K562 (cell line): ENCODE measurements at regions not wholly inside any gene's neighbourhood (a gene's known extent, or its start where the extent isn't known, plus 50 kb on each side); places are given as distances from the start of the nearest gene placed in this dataset.

Experiments used
- ATAC-seq: fragments of 200-7000 bp; cut with Tn5 transposase; 3 replicates; pipeline ENCODE4 v1.9.1; 2020; ENCODE audit warnings: moderate library complexity
- BruUV-seq: library from RNA; stranded (reverse); fragments of 400-500 nt; replicated peaks from 2 replicates; lab custom pipeline; 2021; lab: Mats Ljungman, UMichigan
- CTCF ChIA-PET: fragments of 300-600 bp; formaldehyde crosslinking; extraction: SDS; loops from one replicate; lab custom pipeline; 2021; ENCODE audit warnings: low intra/inter-chr PET ratio; lab: Yijun Ruan, JAX
- POLR2A ChIA-PET: fragments of 300-600, 350-650 bp; sonication (Branson Sonifier 250); formaldehyde crosslinking; extraction: SDS; loops from one replicate; lab custom pipeline; 2021; ENCODE audit warnings: antibody characterized with exemption, inconsistent platforms; lab: Yijun Ruan, JAX
- DNase-seq, 4 experiments: peaks; one replicate each; pipeline versions ENCODE4 v3.0.0 to v3.0.0-alpha.2; 2011 to 2018; ENCODE audit warnings: low spot score in 3 of 4, mixed read lengths in 3 of 4; ENCODE audit errors: extremely low read depth in 1 of 4
- FAIRE-seq: peaks from 2 replicates; lab custom pipeline; 2011; peaks lifted over from hg19 to GRCh38; lab: Jason Lieb, UNC
- H2AFZ ChIP-seq: 2 replicates; pipeline ENCODE4 v1.6.0; 2011; ENCODE audit warnings: low read depth, low read length, control low read depth, inconsistent platforms
- H3K27ac ChIP-seq: fragments of 200-600 bp; 3 replicates; pipeline ENCODE4 v1.8.0; 2011; ENCODE audit warnings: low read depth, mild to moderate bottlenecking, control low read depth, inconsistent platforms, low read length, moderate library complexity, mixed read lengths; ENCODE audit errors: extremely low read depth
- H3K27me3 ChIP-seq, 2 experiments: fragments of 300-600 bp in 1 of 2; 2 replicates in 1 of 2; 3 replicates in 1 of 2; pipeline versions ENCODE4 v1.6.0 to v1.8.0; 2011; ENCODE audit warnings: inconsistent platforms in 2 of 2, low read length in 2 of 2, mild to moderate bottlenecking in 1 of 2, mixed read lengths in 1 of 2, moderate library complexity in 1 of 2; ENCODE audit not compliant: control insufficient read depth in 2 of 2, insufficient read depth in 2 of 2
- H3K36me3 ChIP-seq: fragments of 300-600 bp; 3 replicates; pipeline ENCODE4 v1.8.0; 2011; ENCODE audit warnings: mild to moderate bottlenecking, low read length, inconsistent platforms; ENCODE audit not compliant: control insufficient read depth, insufficient read depth
- H3K4me1 ChIP-seq, 2 experiments: fragments of 200-600 bp in 1 of 2; replicated peaks in 1 of 2; 2 replicates in 1 of 2; 3 replicates in 1 of 2; pipeline versions ENCODE4 v1.5.1 to v1.8.0; 2011; ENCODE audit warnings: inconsistent platforms in 2 of 2, low read length in 2 of 2, mild to moderate bottlenecking in 1 of 2, mixed read lengths in 1 of 2, moderate library complexity in 1 of 2; ENCODE audit not compliant: control insufficient read depth in 2 of 2, insufficient read depth in 2 of 2
- H3K4me2 ChIP-seq: 2 replicates; pipeline ENCODE4 v1.6.1; 2011; ENCODE audit warnings: low read length, control low read depth, inconsistent platforms, mixed read lengths; ENCODE audit not compliant: insufficient read depth
- H3K4me3 ChIP-seq: fragments of 200-600 bp; sonication (generic), shearing (Covaris generic); 2 replicates; pipeline ENCODE4 v1.5.1; 2016; ENCODE audit warnings: control low read depth, inconsistent platforms
- H3K79me2 ChIP-seq: fragments of 200-600 bp; 3 replicates; pipeline ENCODE4 v1.8.0; 2011; ENCODE audit warnings: low read length, inconsistent platforms; ENCODE audit not compliant: control insufficient read depth, insufficient read depth
- H3K9ac ChIP-seq, 2 experiments: 2 replicates each; pipeline versions ENCODE4 v1.6.0 to v1.6.1; 2011; ENCODE audit warnings: low read depth in 2 of 2, low read length in 2 of 2, control low read depth in 1 of 2, inconsistent platforms in 1 of 2, mild to moderate bottlenecking in 1 of 2, mixed read lengths in 1 of 2; ENCODE audit not compliant: insufficient read depth in 1 of 2
- H3K9me1 ChIP-seq: one replicate; pipeline ENCODE4 v1.6.0; 2011; ENCODE audit warnings: inconsistent platforms, mild to moderate bottlenecking, low read length, moderate library complexity; ENCODE audit not compliant: control insufficient read depth, insufficient read depth
- H3K9me3 ChIP-seq: replicated peaks from 2 replicates; pipeline ENCODE4 v1.5.1; 2011; ENCODE audit warnings: low read depth, low read length, inconsistent platforms; ENCODE audit not compliant: control insufficient read depth, insufficient read depth
- H4K20me1 ChIP-seq: replicated peaks from 2 replicates; pipeline ENCODE4 v1.6.1; 2011; ENCODE audit warnings: low read length, inconsistent platforms, mixed read lengths; ENCODE audit not compliant: control insufficient read depth, insufficient read depth
- ATF3 ChIP-seq, 2 experiments: fragments of 450-650 bp in 1 of 2; sonication (generic) in 1 of 2; formaldehyde crosslinking in 1 of 2; IDR thresholded peaks in 1 of 2; conservative IDR thresholded peaks in 1 of 2; 2 replicates each; pipeline versions ENCODE4 v1.6.1 to v1.8.1; 2016 to 2023; ENCODE audit warnings: mild to moderate bottlenecking in 2 of 2, moderate library complexity in 2 of 2, inconsistent platforms in 1 of 2, missing genetic modification reagents in 1 of 2
- BRD9 ChIP-seq: fragments of 450-650 bp; IDR thresholded peaks from 2 replicates; pipeline ENCODE4 v1.6.1; 2018; ENCODE audit warnings: low read depth; ENCODE audit not compliant: partially characterized antibody
- CBFA2T2 ChIP-seq: fragments of 450-650 bp; conservative IDR thresholded peaks from 2 replicates; pipeline ENCODE4 v1.6.1; 2017; ENCODE audit warnings: mild to moderate bottlenecking
- DIDO1 ChIP-seq: fragments of 450-650 bp; IDR thresholded peaks from 2 replicates; pipeline ENCODE4 v1.6.1; 2016; ENCODE audit warnings: low read depth, missing biosample characterization, missing genetic modification characterization
- DNMT1 ChIP-seq: fragments of 450-650 bp; IDR thresholded peaks from 2 replicates; pipeline ENCODE4 v1.6.1; 2016; ENCODE audit warnings: antibody characterized with exemption, mild to moderate bottlenecking
- HNRNPL ChIP-seq: fragments of 200-400 bp; formaldehyde crosslinking; IDR thresholded peaks from 2 replicates; pipeline ENCODE4 v1.6.1; 2017; ENCODE audit warnings: low read depth, mild to moderate bottlenecking, low read length
- PURB ChIP-seq: sonication (generic); formaldehyde crosslinking; IDR thresholded peaks from 2 replicates; pipeline ENCODE4 v1.9.0; 2021; ENCODE audit warnings: low read depth, mild to moderate bottlenecking, missing genetic modification reagents
- RB1 ChIP-seq: fragments of 450-650 bp; IDR thresholded peaks from 2 replicates; pipeline ENCODE4 v1.6.1; 2017; ENCODE audit warnings: low read depth, mild to moderate bottlenecking
- RBBP5 ChIP-seq: fragments of 200-600 bp; sonication (generic); IDR thresholded peaks from 2 replicates; pipeline ENCODE4 v1.6.1; 2012; ENCODE audit warnings: borderline replicate concordance, mild to moderate bottlenecking, low read length, control low read depth, inconsistent platforms; ENCODE audit not compliant: insufficient read depth, poor library complexity, severe bottlenecking
- RBM15 ChIP-seq: fragments of 200-400 bp; formaldehyde crosslinking; IDR thresholded peaks from 2 replicates; pipeline ENCODE4 v1.6.1; 2018; ENCODE audit warnings: mild to moderate bottlenecking, low read length, moderate library complexity; ENCODE audit not compliant: insufficient read depth
- TAF9B ChIP-seq: fragments of 450-650 bp; IDR thresholded peaks from 2 replicates; pipeline ENCODE4 v1.6.1; 2018; ENCODE audit warnings: mild to moderate bottlenecking; ENCODE audit not compliant: partially characterized antibody
- ZEB2 ChIP-seq: fragments of 450-650 bp; IDR thresholded peaks from 2 replicates; pipeline ENCODE4 v1.6.1; 2016
- ZKSCAN3 ChIP-seq: fragments of 250-450 bp; sonication (Bioruptor Pico); IDR thresholded peaks from 2 replicates; pipeline ENCODE4 v1.4.0; 2020
- ZNF133 ChIP-seq: fragments of 250-450 bp; sonication (Bioruptor Pico); IDR thresholded peaks from 2 replicates; pipeline ENCODE4 v1.4.0; 2020; ENCODE audit warnings: mild to moderate bottlenecking
- ZNF224 ChIP-seq: sonication (generic); formaldehyde crosslinking; IDR thresholded peaks from 2 replicates; pipeline ENCODE4 v1.8.0; 2022; ENCODE audit warnings: mild to moderate bottlenecking, missing genetic modification reagents
- WGBS: fragments of 100-300 bp; shearing (Covaris generic); methylation state at CpG from one replicate; pipeline ENCODE4 v1.1.6; 2016; ENCODE audit warnings: low coverage, mixed read lengths; ENCODE audit not compliant: insufficient coverage; ENCODE audit errors: missing lambda C conversion rate; 5-methylcytosine and 5-hydroxymethylcytosine counted together
- in situ Hi-C: fragments of 300-500 bp; cut with MboI; formaldehyde crosslinking; loops from 4 replicates; pipeline ENCODE4 v1.15.0; 2018; ENCODE audit warnings: inconsistent platforms, mixed read lengths
- intact Hi-C: fragments of 100-400 bp; cut with micrococcal nuclease; formaldehyde crosslinking; loops from 2 replicates; pipeline ENCODE4 v1.14.2; 2022

- no peak for DNase-seq
- Histone ChIP-seq H3K27ac (no peak overlapping the region), H3K27me3 (no peaks in the 10 kb centered on the region), H3K9me3 (no peaks in the 10 kb centered on the region), H3K4me3 (no peak overlapping the region), H3K79me2 (no peaks in the 10 kb centered on the region), H4K20me1 (no peaks in the 10 kb centered on the region; the same call in 1 of the 2 replicates), H3K36me3 (no peaks in the 10 kb centered on the region), H2AFZ (no peak overlapping the region), H3K9ac (no peak overlapping the region), H3K4me2 (no peak overlapping the region), H3K9me1 (no peaks in the 10 kb centered on the region), H3K4me1 (no peaks in the 10 kb centered on the region)
- ChIA-PET CTCF (no interaction called here), POLR2A (no interaction called here)
- no peak for ATAC-seq
- intact Hi-C loops = no loop called here
- BruUV-seq = no TSS peak
- FAIRE-seq = no peak
- 46% methylated on average over 5 of the region's 5 CpGs for WGBS
- TF ChIP-seq ZNF224 (CRISPR knock-in tag) = no peak
- TF ChIP-seq PURB (CRISPR knock-in tag) = no peak
- TF ChIP-seq DIDO1 (tag) = no peak
- no peak for TF ChIP-seq BRD9
- TF ChIP-seq TAF9B = no peak
- TF ChIP-seq ZNF133 (CRISPR knock-in tag) = no peak
- TF ChIP-seq RBM15 = no peak
- TF ChIP-seq DNMT1 = no peak
- TF ChIP-seq RBBP5 = no peak
- no peak for TF ChIP-seq ZEB2
- no peak for TF ChIP-seq CBFA2T2
- TF ChIP-seq RB1 = no peak
- no peak for TF ChIP-seq ZKSCAN3 (CRISPR knock-in tag)
- TF ChIP-seq ATF3 (IDR thresholded peaks at IDR 0.05) = no peak
- no peak for TF ChIP-seq ATF3 (CRISPR knock-in tag; conservative IDR thresholded peaks at IDR 0.05)
- TF ChIP-seq HNRNPL = no peak
- in situ Hi-C loops = no loop called here
These were observed 79.0 kb upstream of the ZNF608 start for GRCh38 chr5:124825250-124825982.
